ENCODE measurements at regions not wholly inside any gene's neighbourhood (a gene's known extent, or its start where the extent isn't known, plus 50 kb on each side); places are given as distances from the start of the nearest gene placed in this dataset.

GRCh38 chr22:49704345-49705215 is 123.1 kb downstream of the BRD1 start:
- TF ChIP-seq CTCF (IDR thresholded peaks at IDR 0.05; ENCODE audit: low read depth, low read length, poor library complexity, severe bottlenecking) (no peak), EZH2phosphoT487 (IDR thresholded peaks at IDR 0.05; ENCODE audit: borderline replicate concordance, low read length) (no peak)
